ENCODE measurements at regions not wholly inside any gene's neighbourhood (a gene's known extent, or its start where the extent isn't known, plus 50 kb on each side); places are given as distances from the start of the nearest gene placed in this dataset.

- no peak for TF ChIP-seq GTF2F1 (IDR thresholded peaks at IDR 0.05; ENCODE audit: borderline replicate concordance, low read depth, low read length)
- TF ChIP-seq JUND (IDR thresholded peaks at IDR 0.05; ENCODE audit: low read length): no peak
Measured at GRCh38 chr10:94281654-94282053, 81.1 kb downstream of the NOC3L start (continued).

Measured in H1 (cell line).